ENCODE measurements at regions not wholly inside any gene's neighbourhood (a gene's known extent, or its start where the extent isn't known, plus 50 kb on each side); places are given as distances from the start of the nearest gene placed in this dataset.

- Mint-ChIP-seq H3K9me3 (peaks cover 0 to 8% (median 0%) of the 10 kb centered on the region in 7 donors), H3K27me3 (peaks cover 62% of the 10 kb centered on the region), H3K4me1 (peaks cover 0 to 19% (median 12%) of the 10 kb centered on the region in 4 donors), H3K36me3 (no peaks in the 10 kb centered on the region), H3K27ac (no peak overlapping the region), H3K4me3 (peak overlapping the region in 3 of 4 donors; percentile 12 to 84 (median 74))
- H3K4me3 ChIP-seq (ENCODE audit: low read depth, low read length) = no peak overlapping the region
- peaks cover 10% of the 10 kb centered on the region for H3K4me1 ChIP-seq (ENCODE audit: control insufficient read depth, insufficient read depth, low read length, poor library complexity, severe bottlenecking)
- H3K36me3 ChIP-seq (ENCODE audit: control insufficient read depth, insufficient read depth, low read length) = no peaks in the 10 kb centered on the region
- no peak overlapping the region for H3K27ac ChIP-seq (ENCODE audit: insufficient read depth, low read length, poor library complexity, severe bottlenecking)
- H3K9me3 ChIP-seq (ENCODE audit: control insufficient read depth in 2 of 2, low read length in 2 of 2) = no peaks in the 10 kb centered on the region
- ATAC-seq (ENCODE audit: low read depth in 2 of 2) = no peak
- peaks cover 11% of the 10 kb centered on the region for H3K27me3 ChIP-seq (ENCODE audit: control insufficient read depth, insufficient read depth, low read length)
- DNase-seq = no peak
Measured at GRCh38 chr6:56851074-56851473, 103.8 kb upstream of the BEND6 start.

- H3K27me3 ChIP-seq (ENCODE audit: control insufficient read depth, insufficient read depth, low read length) = peaks cover 15% of the 10 kb centered on the region
- DNase-seq (no peak), ATAC-seq (ENCODE audit: low read depth in 2 of 2) (no peak)
- peaks cover 63% of the 10 kb centered on the region for H3K27me3 Mint-ChIP-seq
- H3K4me3 ChIP-seq (ENCODE audit: low read depth, low read length) = no peak overlapping the region
- no peaks in the 10 kb centered on the region for H3K36me3 ChIP-seq (ENCODE audit: control insufficient read depth, insufficient read depth, low read length)
- no peak overlapping the region for H3K27ac ChIP-seq (ENCODE audit: insufficient read depth, low read length, poor library complexity, severe bottlenecking)
- peaks cover 0 to 7% (median 0%) of the 10 kb centered on the region in 7 donors for H3K9me3 Mint-ChIP-seq
- peaks cover 10% of the 10 kb centered on the region for H3K4me1 ChIP-seq (ENCODE audit: control insufficient read depth, insufficient read depth, low read length, poor library complexity, severe bottlenecking)
- H3K9me3 ChIP-seq (ENCODE audit: control insufficient read depth in 2 of 2, low read length in 2 of 2) = no peaks in the 10 kb centered on the region
- no peaks in the 10 kb centered on the region for H3K36me3 Mint-ChIP-seq
- H3K4me1 Mint-ChIP-seq = peaks cover 0 to 19% (median 12%) of the 10 kb centered on the region in 4 donors
- no peak overlapping the region for H3K27ac Mint-ChIP-seq
- H3K4me3 Mint-ChIP-seq = no peak overlapping the region
Measured at GRCh38 chr6:56850626-56851025, 104.3 kb upstream of the BEND6 start.

- Histone ChIP-seq H3K4me1 (ENCODE audit: control insufficient read depth, insufficient read depth, low read length, poor library complexity, severe bottlenecking) (peaks cover 10% of the 10 kb centered on the region), H3K27ac (ENCODE audit: insufficient read depth, low read length, poor library complexity, severe bottlenecking) (no peak overlapping the region), H3K9me3 (ENCODE audit: control insufficient read depth in 2 of 2, low read length in 2 of 2) (no peaks in the 10 kb centered on the region), H3K4me3 (ENCODE audit: low read depth, low read length) (no peak overlapping the region), H3K36me3 (ENCODE audit: control insufficient read depth, insufficient read depth, low read length) (no peaks in the 10 kb centered on the region), H3K27me3 (ENCODE audit: control insufficient read depth, insufficient read depth, low read length) (peaks cover 14% of the 10 kb centered on the region)
- DNase-seq (no peak), ATAC-seq (ENCODE audit: low read depth in 2 of 2) (no peak)
- H3K4me1 Mint-ChIP-seq = peaks cover 0 to 19% (median 12%) of the 10 kb centered on the region in 4 donors
- H3K4me3 Mint-ChIP-seq = no peak overlapping the region
- H3K36me3 Mint-ChIP-seq = no peaks in the 10 kb centered on the region
- H3K27ac Mint-ChIP-seq = no peak overlapping the region
- H3K27me3 Mint-ChIP-seq = peaks cover 69% of the 10 kb centered on the region
- peaks cover 0 to 8% (median 0%) of the 10 kb centered on the region in 7 donors for H3K9me3 Mint-ChIP-seq
Measured at GRCh38 chr6:56849896-56850295, 105.0 kb upstream of the BEND6 start.

GRCh38 chr6:56848105-56848504, 106.8 kb upstream of the BEND6 start:
- H3K27ac Mint-ChIP-seq = no peak overlapping the region
- no peak for DNase-seq
- peaks cover 0 to 8% (median 0%) of the 10 kb centered on the region in 7 donors for H3K9me3 Mint-ChIP-seq
- peaks cover 0 to 19% (median 12%) of the 10 kb centered on the region in 4 donors for H3K4me1 Mint-ChIP-seq
- Histone ChIP-seq H3K4me1 (ENCODE audit: control insufficient read depth, insufficient read depth, low read length, poor library complexity, severe bottlenecking) (peaks cover 14% of the 10 kb centered on the region), H3K27ac (ENCODE audit: insufficient read depth, low read length, poor library complexity, severe bottlenecking) (no peak overlapping the region), H3K27me3 (ENCODE audit: control insufficient read depth, insufficient read depth, low read length) (peaks cover 14% of the 10 kb centered on the region), H3K36me3 (ENCODE audit: control insufficient read depth, insufficient read depth, low read length) (no peaks in the 10 kb centered on the region), H3K9me3 (ENCODE audit: control insufficient read depth in 2 of 2, low read length in 2 of 2) (no peaks in the 10 kb centered on the region), H3K4me3 (ENCODE audit: low read depth, low read length) (no peak overlapping the region)
- ATAC-seq (ENCODE audit: low read depth in 2 of 2) = no peak
- H3K4me3 Mint-ChIP-seq = no peak overlapping the region
- peaks cover 68% of the 10 kb centered on the region for H3K27me3 Mint-ChIP-seq
- no peaks in the 10 kb centered on the region for H3K36me3 Mint-ChIP-seq

- Mint-ChIP-seq H3K4me1 (peaks cover 0 to 7% (median 4%) of the 10 kb centered on the region in 4 donors), H3K4me3 (peak overlapping the region in 2 of 4 donors; percentile 70 to 77), H3K27me3 (peaks cover 69% of the 10 kb centered on the region), H3K27ac (no peak overlapping the region), H3K36me3 (no peaks in the 10 kb centered on the region), H3K9me3 (peaks cover 0 to 4% (median 0%) of the 10 kb centered on the region in 7 donors)
- Histone ChIP-seq H3K36me3 (ENCODE audit: control insufficient read depth, insufficient read depth, low read length) (no peaks in the 10 kb centered on the region), H3K4me1 (ENCODE audit: control insufficient read depth, insufficient read depth, low read length, poor library complexity, severe bottlenecking) (peaks cover 10% of the 10 kb centered on the region), H3K9me3 (ENCODE audit: control insufficient read depth in 2 of 2, low read length in 2 of 2) (no peaks in the 10 kb centered on the region), H3K27ac (ENCODE audit: insufficient read depth, low read length, poor library complexity, severe bottlenecking) (no peak overlapping the region), H3K27me3 (ENCODE audit: control insufficient read depth, insufficient read depth, low read length) (peaks cover 27% of the 10 kb centered on the region), H3K4me3 (ENCODE audit: low read depth, low read length) (no peak overlapping the region)
- ATAC-seq (ENCODE audit: low read depth in 2 of 2) (no peak), DNase-seq (no peak)
Measured at GRCh38 chr6:56845032-56845431, 109.9 kb upstream of the BEND6 start.

GRCh38 chr6:56843476-56844349, 111.2 kb upstream of the BEND6 start:
- peaks cover 10% of the 10 kb centered on the region for H3K4me1 ChIP-seq (ENCODE audit: control insufficient read depth, insufficient read depth, low read length, poor library complexity, severe bottlenecking)
- no peaks in the 10 kb centered on the region for H3K36me3 ChIP-seq (ENCODE audit: control insufficient read depth, insufficient read depth, low read length)
- H3K27me3 ChIP-seq (ENCODE audit: control insufficient read depth, insufficient read depth, low read length) = peaks cover 31% of the 10 kb centered on the region
- DNase-seq (peak in 2 of 3 donors; percentile 31 to 81), ATAC-seq (ENCODE audit: low read depth in 2 of 2) (peak; percentile 66 to 73)
- Mint-ChIP-seq H3K4me3 (peak overlapping the region in 2 of 4 donors; percentile 39 to 58), H3K9me3 (peaks cover 0 to 4% (median 0%) of the 10 kb centered on the region in 7 donors), H3K27ac (no peak overlapping the region), H3K4me1 (peaks cover 0 to 7% (median 4%) of the 10 kb centered on the region in 4 donors), H3K27me3 (peaks cover 67% of the 10 kb centered on the region), H3K36me3 (no peaks in the 10 kb centered on the region)
- no peak overlapping the region for H3K4me3 ChIP-seq (ENCODE audit: low read depth, low read length)
- no peaks in the 10 kb centered on the region for H3K9me3 ChIP-seq (ENCODE audit: control insufficient read depth in 2 of 2, low read length in 2 of 2)
- no peak overlapping the region for H3K27ac ChIP-seq (ENCODE audit: insufficient read depth, low read length, poor library complexity, severe bottlenecking)

- H3K27ac ChIP-seq (ENCODE audit: insufficient read depth, low read length, poor library complexity, severe bottlenecking) = no peak overlapping the region
- H3K4me1 Mint-ChIP-seq = peaks cover 0 to 7% (median 4%) of the 10 kb centered on the region in 4 donors
- H3K27ac Mint-ChIP-seq = no peak overlapping the region
- ATAC-seq (ENCODE audit: low read depth in 2 of 2) (no peak), DNase-seq (peak in 1 of 3 donors; percentile 7)
- no peaks in the 10 kb centered on the region for H3K9me3 ChIP-seq (ENCODE audit: control insufficient read depth in 2 of 2, low read length in 2 of 2)
- H3K4me3 Mint-ChIP-seq = peak overlapping the region in 3 of 4 donors; percentile 31 to 74 (median 59)
- peaks cover 31% of the 10 kb centered on the region for H3K27me3 ChIP-seq (ENCODE audit: control insufficient read depth, insufficient read depth, low read length)
- H3K4me1 ChIP-seq (ENCODE audit: control insufficient read depth, insufficient read depth, low read length, poor library complexity, severe bottlenecking) = peaks cover 10% of the 10 kb centered on the region
- peaks cover 0 to 3% (median 0%) of the 10 kb centered on the region in 7 donors for H3K9me3 Mint-ChIP-seq
- peaks cover 61% of the 10 kb centered on the region for H3K27me3 Mint-ChIP-seq
- H3K4me3 ChIP-seq (ENCODE audit: low read depth, low read length) = no peak overlapping the region
- H3K36me3 Mint-ChIP-seq = no peaks in the 10 kb centered on the region
- H3K36me3 ChIP-seq (ENCODE audit: control insufficient read depth, insufficient read depth, low read length) = no peaks in the 10 kb centered on the region
Measured at GRCh38 chr6:56842686-56843475, 112.0 kb upstream of the BEND6 start.

Data from CD4-positive, CD25-positive, alpha-beta regulatory T cell (primary cell).